Fibroblast of skin of right quadriceps (primary cell): ENCODE measurements at regions not wholly inside any gene's neighbourhood (a gene's known extent, or its start where the extent isn't known, plus 50 kb on each side); places are given as distances from the start of the nearest gene placed in this dataset.
"Not testable (repeated sequence)": the region's sequence is repeated elsewhere in the genome, so short reads cannot be mapped to it uniquely, and the experiment has no call there.

Source experiments
- DNase-seq: peaks from one replicate; pipeline ENCODE4 v3.0.0-alpha.2; 2013

- no peak for DNase-seq
These were observed 88.0 kb downstream of the ACTBL2 start for GRCh38 chr5:57394421-57395210.

GRCh38 chr5:57386958-57387357, 95.7 kb downstream of the ACTBL2 start:
- DNase-seq: peak; percentile 60

GRCh38 chr5:57383093-57383861, 99.3 kb downstream of the ACTBL2 start:
- peak; percentile 96 for DNase-seq

- no peak for DNase-seq
These were observed 100.0 kb downstream of the ACTBL2 start for GRCh38 chr5:57382655-57383054.

- DNase-seq: no peak
These were observed 112.2 kb downstream of the ACTBL2 start for GRCh38 chr5:57370376-57370775.

GRCh38 chr5:57368010-57368409, 114.6 kb downstream of the ACTBL2 start:
- DNase-seq: peak; percentile 88

GRCh38 chr5:57366744-57367143, 115.9 kb downstream of the ACTBL2 start:
- DNase-seq: peak; percentile 42

- DNase-seq: no peak
These were observed 119.7 kb downstream of the ACTBL2 start for GRCh38 chr5:57362951-57363350.

GRCh38 chr5:57360871-57361270, 121.7 kb downstream of the ACTBL2 start:
- no peak for DNase-seq

GRCh38 chr5:57358796-57359592, 123.6 kb downstream of the ACTBL2 start:
- DNase-seq: no peak

- DNase-seq: not testable (repeated sequence)
These were observed 125.8 kb downstream of the ACTBL2 start for GRCh38 chr5:57356850-57357249.

GRCh38 chr5:57349214-57349613, 133.4 kb downstream of the ACTBL2 start:
- DNase-seq: no peak

GRCh38 chr5:57348376-57349140, 134.1 kb downstream of the ACTBL2 start:
- DNase-seq: no peak

GRCh38 chr5:57346328-57346727, 136.3 kb downstream of the ACTBL2 start:
- no peak for DNase-seq

- DNase-seq: no peak
These were observed 141.1 kb downstream of the ACTBL2 start for GRCh38 chr5:57341380-57341979.

- no peak for DNase-seq
These were observed 141.9 kb downstream of the ACTBL2 start for GRCh38 chr5:57340681-57341080.

GRCh38 chr5:57339521-57339920, 143.1 kb downstream of the ACTBL2 start:
- no peak for DNase-seq

- no peak for DNase-seq
These were observed 143.7 kb downstream of the ACTBL2 start for GRCh38 chr5:57338868-57339340.

GRCh38 chr5:57338068-57338867, 144.3 kb downstream of the ACTBL2 start:
- DNase-seq: no peak

GRCh38 chr5:57335092-57335660, 147.4 kb downstream of the ACTBL2 start:
- DNase-seq: peak; percentile 69

- DNase-seq: no peak
These were observed 148.1 kb downstream of the ACTBL2 start for GRCh38 chr5:57334475-57334874.
